Prostate gland (tissue), 2 donors: ENCODE measurements at regions not wholly inside any gene's neighbourhood (a gene's known extent, or its start where the extent isn't known, plus 50 kb on each side); places are given as distances from the start of the nearest gene placed in this dataset.

Source experiments
- CTCF ChIP-seq, 4 experiments: fragments of 200-600 bp in 2 of 4; fragments of 450-650 bp in 2 of 4; sonication (generic) in 2 of 4; IDR thresholded peaks; 1 replicate in 3 of 4; 2 replicates in 1 of 4; pipeline ENCODE4 v1.5.1; 2016 to 2019; ENCODE audit warnings: antibody characterized with exemption in 4 of 4, mild to moderate bottlenecking in 2 of 4, moderate library complexity in 2 of 4
- POLR2A ChIP-seq: fragments of 450-650 bp; IDR thresholded peaks from one replicate; pipeline ENCODE4 v1.6.1; 2016; ENCODE audit warnings: antibody characterized with exemption, mild to moderate bottlenecking

GRCh38 chr1:59223198-59223597 is 73.7 kb upstream of the FGGY start:
- TF ChIP-seq CTCF (IDR thresholded peaks at IDR 0.05) (no peak), POLR2A (no peak)
